ENCODE measurements at regions not wholly inside any gene's neighbourhood (a gene's known extent, or its start where the extent isn't known, plus 50 kb on each side); places are given as distances from the start of the nearest gene placed in this dataset.
A peak's percentile ranks its signal among the peaks of the same experiment; 100 is the strongest.

DNA sequence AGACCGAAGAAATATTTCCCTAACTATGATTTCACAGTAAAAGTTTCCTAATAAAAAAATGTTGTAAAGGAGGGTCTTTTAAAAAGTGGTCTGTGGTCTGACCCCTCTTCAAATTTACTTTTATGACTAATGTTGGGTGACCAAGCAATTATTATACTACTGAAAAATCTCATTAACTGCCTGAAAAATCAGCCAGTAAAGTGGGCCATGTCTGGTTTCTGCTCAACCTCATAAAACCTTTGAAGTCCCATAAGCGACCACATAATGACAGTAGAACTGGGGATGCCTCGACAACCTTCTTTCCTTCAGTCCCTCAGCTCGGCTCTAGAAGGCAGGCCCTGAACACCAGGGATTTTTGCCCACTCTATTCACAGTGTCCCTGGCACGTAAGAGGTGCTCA, 434.3 kb downstream of the EFNB2 start:
- H3K27me3 ChIP-seq (ENCODE audit: insufficient read depth) = no peaks in the 10 kb centered on the region
- peaks cover 45% of the 10 kb centered on the region for H3K4me1 Mint-ChIP-seq

More for the DNA sequence above, 434.3 kb downstream of the EFNB2 start:
- ATAC-seq = no peak
- peak overlapping the region; percentile 97 for H3K27ac ChIP-seq (ENCODE audit: low read depth)
- Mint-ChIP-seq H3K27ac (no peak overlapping the region), H3K4me3 (0 out of 3 replicates have a peak overlapping the region, but pooled peaks have one; percentile 28), H3K36me3 (ENCODE audit: low read depth) (peaks cover 4% of the 10 kb centered on the region; the same call in 1 of the 3 replicates), H3K9me3 (no peaks in the 10 kb centered on the region; the same call in 2 of the 3 replicates), H3K27me3 (ENCODE audit: insufficient read depth, low read depth, poor library complexity) (peaks cover 6% of the 10 kb centered on the region)
- H3F3A ChIP-seq (replicated peaks; ENCODE audit: low read depth) = peaks cover 5% of the 10 kb centered on the region; the same call in 1 of the 2 replicates
- H3K79me2 ChIP-seq (replicated peaks; ENCODE audit: insufficient read depth) = no peaks in the 10 kb centered on the region
- peaks cover 43% of the 10 kb centered on the region for H3K4me1 ChIP-seq (ENCODE audit: insufficient read depth)
- H3K9me2 ChIP-seq (ENCODE audit: insufficient read depth) = no peaks in the 10 kb centered on the region; the same call in 1 of the 2 replicates
- no peaks in the 10 kb centered on the region for H3K36me3 ChIP-seq (ENCODE audit: insufficient read depth)
- peak overlapping the region; percentile 63 for H3K4me2 ChIP-seq
- peak overlapping the region; percentile 40 for H3K4me3 ChIP-seq
- no peak for DNase-seq (ENCODE audit: low spot score)
- no peak overlapping the region for H2AFZ ChIP-seq
- no peak for TF ChIP-seq JUNB (IDR thresholded peaks at IDR 0.05; ENCODE audit: unreplicated experiment)
- TF ChIP-seq STAT1 (IDR thresholded peaks at IDR 0.05; ENCODE audit: unreplicated experiment) = no peak
- TF ChIP-seq CTCF (conservative IDR thresholded peaks at IDR 0.05; ENCODE audit: low read depth in 2 of 2) = no peak
- TF ChIP-seq ZNF331 (CRISPR knock-in tag; IDR thresholded peaks at IDR 0.05; ENCODE audit: low read depth) = no peak
- TF ChIP-seq, protein P1, sequence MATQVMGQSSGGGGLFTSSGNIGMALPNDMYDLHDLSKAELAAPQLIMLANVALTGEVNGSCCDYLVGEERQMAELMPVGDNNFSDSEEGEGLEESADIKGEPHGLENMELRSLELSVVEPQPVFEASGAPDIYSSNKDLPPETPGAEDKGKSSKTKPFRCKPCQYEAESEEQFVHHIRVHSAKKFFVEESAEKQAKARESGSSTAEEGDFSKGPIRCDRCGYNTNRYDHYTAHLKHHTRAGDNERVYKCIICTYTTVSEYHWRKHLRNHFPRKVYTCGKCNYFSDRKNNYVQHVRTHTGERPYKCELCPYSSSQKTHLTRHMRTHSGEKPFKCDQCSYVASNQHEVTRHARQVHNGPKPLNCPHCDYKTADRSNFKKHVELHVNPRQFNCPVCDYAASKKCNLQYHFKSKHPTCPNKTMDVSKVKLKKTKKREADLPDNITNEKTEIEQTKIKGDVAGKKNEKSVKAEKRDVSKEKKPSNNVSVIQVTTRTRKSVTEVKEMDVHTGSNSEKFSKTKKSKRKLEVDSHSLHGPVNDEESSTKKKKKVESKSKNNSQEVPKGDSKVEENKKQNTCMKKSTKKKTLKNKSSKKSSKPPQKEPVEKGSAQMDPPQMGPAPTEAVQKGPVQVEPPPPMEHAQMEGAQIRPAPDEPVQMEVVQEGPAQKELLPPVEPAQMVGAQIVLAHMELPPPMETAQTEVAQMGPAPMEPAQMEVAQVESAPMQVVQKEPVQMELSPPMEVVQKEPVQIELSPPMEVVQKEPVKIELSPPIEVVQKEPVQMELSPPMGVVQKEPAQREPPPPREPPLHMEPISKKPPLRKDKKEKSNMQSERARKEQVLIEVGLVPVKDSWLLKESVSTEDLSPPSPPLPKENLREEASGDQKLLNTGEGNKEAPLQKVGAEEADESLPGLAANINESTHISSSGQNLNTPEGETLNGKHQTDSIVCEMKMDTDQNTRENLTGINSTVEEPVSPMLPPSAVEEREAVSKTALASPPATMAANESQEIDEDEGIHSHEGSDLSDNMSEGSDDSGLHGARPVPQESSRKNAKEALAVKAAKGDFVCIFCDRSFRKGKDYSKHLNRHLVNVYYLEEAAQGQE (IDR thresholded peaks at IDR 0.05; ENCODE audit: unreplicated experiment) = no peak
- no peak for TF ChIP-seq ETS1 (IDR thresholded peaks at IDR 0.05)
- TF ChIP-seq EZH2phosphoT487 (IDR thresholded peaks at IDR 0.05; ENCODE audit: unreplicated experiment) = no peak
- TF ChIP-seq CREB1 (CRISPR knock-in tag; IDR thresholded peaks at IDR 0.05; ENCODE audit: low read depth) = no peak
- no peak for TF ChIP-seq NANOG (IDR thresholded peaks at IDR 0.05; ENCODE audit: borderline replicate concordance)
- TF ChIP-seq ZNF462 (CRISPR knock-in tag; IDR thresholded peaks at IDR 0.05) = no peak
- no peak for TF ChIP-seq ZNF114 (CRISPR knock-in tag; IDR thresholded peaks at IDR 0.05)
- TF ChIP-seq POLR2AphosphoS5 (IDR thresholded peaks at IDR 0.05; ENCODE audit: low read depth) = no peak
- TF ChIP-seq EZH2 (IDR thresholded peaks at IDR 0.05; ENCODE audit: low read depth, unreplicated experiment) = no peak
- no peaks in the 10 kb centered on the region for H4K20me1 ChIP-seq (replicated peaks; ENCODE audit: insufficient read depth)

All from GM23338 (cell line).